ENCODE measurements at regions not wholly inside any gene's neighbourhood (a gene's known extent, or its start where the extent isn't known, plus 50 kb on each side); places are given as distances from the start of the nearest gene placed in this dataset.
A peak's percentile ranks its signal among the peaks of the same experiment; 100 is the strongest.

DNA sequence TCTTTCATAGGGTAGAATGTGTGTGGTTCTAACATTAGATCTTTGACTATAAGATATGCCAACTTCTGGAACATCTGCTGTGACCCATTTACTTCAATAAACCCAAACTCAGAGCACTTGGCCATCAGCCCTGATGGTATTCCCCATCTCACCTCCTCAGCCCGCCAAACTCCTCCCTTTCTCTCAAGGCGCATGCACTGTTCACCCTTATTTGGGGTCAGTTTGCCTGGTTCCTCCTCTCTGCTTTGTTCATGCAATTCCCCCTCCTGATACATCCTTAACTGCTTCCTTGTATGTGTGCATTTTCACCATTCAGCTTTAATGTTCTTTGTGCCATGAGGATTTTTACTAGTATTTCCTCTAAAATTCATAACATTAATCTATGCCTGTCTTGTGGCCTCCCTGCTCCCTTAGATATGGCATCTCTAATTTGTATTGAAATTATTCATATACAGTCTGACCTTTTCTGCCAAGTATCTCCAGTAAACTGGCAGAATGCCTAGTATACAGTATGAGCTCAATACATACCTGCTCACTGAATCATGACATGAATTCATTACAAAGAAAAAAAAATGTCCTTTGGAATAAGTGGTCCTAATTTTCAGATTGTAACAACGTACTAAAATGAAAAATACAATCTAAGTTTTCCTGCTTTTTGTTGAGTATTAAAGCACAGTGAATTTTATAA is 336.8 kb upstream of the IGFBP3 start:
- H2AK9ac ChIP-seq (replicated peaks; ENCODE audit: low read depth, low read length, poor library complexity), result peak overlapping the region; percentile 57
- no peaks in the 10 kb centered on the region for H3K36me3 ChIP-seq (ENCODE audit: control insufficient read depth, insufficient read depth, low read length)
- peak overlapping the region; percentile 60 for H3K27ac ChIP-seq (ENCODE audit: insufficient read depth, low read length)
- no peak for TF ChIP-seq CHD1 (IDR thresholded peaks at IDR 0.05; ENCODE audit: low read depth, low read length)
- TF ChIP-seq, protein P1, sequence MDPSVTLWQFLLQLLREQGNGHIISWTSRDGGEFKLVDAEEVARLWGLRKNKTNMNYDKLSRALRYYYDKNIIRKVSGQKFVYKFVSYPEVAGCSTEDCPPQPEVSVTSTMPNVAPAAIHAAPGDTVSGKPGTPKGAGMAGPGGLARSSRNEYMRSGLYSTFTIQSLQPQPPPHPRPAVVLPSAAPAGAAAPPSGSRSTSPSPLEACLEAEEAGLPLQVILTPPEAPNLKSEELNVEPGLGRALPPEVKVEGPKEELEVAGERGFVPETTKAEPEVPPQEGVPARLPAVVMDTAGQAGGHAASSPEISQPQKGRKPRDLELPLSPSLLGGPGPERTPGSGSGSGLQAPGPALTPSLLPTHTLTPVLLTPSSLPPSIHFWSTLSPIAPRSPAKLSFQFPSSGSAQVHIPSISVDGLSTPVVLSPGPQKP (IDR thresholded peaks at IDR 0.05; ENCODE audit: borderline replicate concordance, low read depth, low read length), result no peak
- TF ChIP-seq FOS (IDR thresholded peaks at IDR 0.05; ENCODE audit: low read depth, low read length), result 0 out of 2 replicates have a peak, but pooled peaks have one; percentile 23
- no peak for TF ChIP-seq POLR2A (IDR thresholded peaks at IDR 0.05; ENCODE audit: low read depth, low read length)
- TF ChIP-seq MXI1 (IDR thresholded peaks at IDR 0.05; ENCODE audit: borderline replicate concordance, low read depth, low read length), result no peak
- TF ChIP-seq RFX5 (IDR thresholded peaks at IDR 0.05; ENCODE audit: low read depth, low read length), result no peak
- TF ChIP-seq, protein P2, sequence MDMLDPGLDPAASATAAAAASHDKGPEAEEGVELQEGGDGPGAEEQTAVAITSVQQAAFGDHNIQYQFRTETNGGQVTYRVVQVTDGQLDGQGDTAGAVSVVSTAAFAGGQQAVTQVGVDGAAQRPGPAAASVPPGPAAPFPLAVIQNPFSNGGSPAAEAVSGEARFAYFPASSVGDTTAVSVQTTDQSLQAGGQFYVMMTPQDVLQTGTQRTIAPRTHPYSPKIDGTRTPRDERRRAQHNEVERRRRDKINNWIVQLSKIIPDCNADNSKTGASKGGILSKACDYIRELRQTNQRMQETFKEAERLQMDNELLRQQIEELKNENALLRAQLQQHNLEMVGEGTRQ (IDR thresholded peaks at IDR 0.05; ENCODE audit: low read depth, low read length), result no peak
- no peak for TF ChIP-seq RAD21 (IDR thresholded peaks at IDR 0.05; ENCODE audit: low read length)
- no peak overlapping the region for H3K4me3 ChIP-seq (ENCODE audit: insufficient read depth, low read depth, low read length)
- ChIA-PET CTCF (interaction anchor here (1.2 kb wide), 1 partner anchor 12 kb away, joined by 4 read pairs; no protein-coding TSS in a partner anchor), POLR2A (ENCODE audit: unreplicated experiment) (no interaction called here)
- peak overlapping the region; percentile 64; the same call in 1 of the 2 replicates for H3K14ac ChIP-seq (replicated peaks; ENCODE audit: low read depth, low read length)
- peaks cover 3% of the 10 kb centered on the region; the same call in 1 of the 2 replicates for H3K9me1 ChIP-seq (ENCODE audit: insufficient read depth, low read length)
- peak; percentile 93 for DNase-seq
- H4K5ac ChIP-seq (ENCODE audit: low read depth, low read length), result peak overlapping the region; percentile 66
- peak overlapping the region; percentile 50; the same call in 1 of the 2 replicates for H3K23ac ChIP-seq (ENCODE audit: low read depth, low read length)
- H2AFZ ChIP-seq (replicated peaks; ENCODE audit: low read length, poor library complexity), result peak overlapping the region; percentile 38
- no peaks in the 10 kb centered on the region for H3K79me1 ChIP-seq (ENCODE audit: low read depth in 1 of 2, low read length in 2 of 2)
- peaks cover 6% of the 10 kb centered on the region for H3K9me3 ChIP-seq (ENCODE audit: control insufficient read depth, insufficient read depth, low read length)
- H3K4me2 ChIP-seq (ENCODE audit: low read depth, low read length), result peak overlapping the region; percentile 4; the same call in 1 of the 2 replicates
- H3K4me1 ChIP-seq (ENCODE audit: control insufficient read depth, insufficient read depth, low read length), result peaks cover 10% of the 10 kb centered on the region
- intact Hi-C loops (cut with micrococcal nuclease) (loop anchor here (5.0 kb wide), 1 partner anchor 336 kb away; the partner anchor contains the start of gene IGFBP3), dilution Hi-C loops (cut with HindIII; ENCODE audit: low sequenced_read_pairs, unreplicated experiment) (no loop called here), in situ Hi-C loops (cut with MboI; ENCODE audit: low sequenced_read_pairs) (no loop called here)
- peak overlapping the region; percentile 13; the same call in 1 of the 2 replicates for H3K56ac ChIP-seq (ENCODE audit: extremely low read depth, insufficient read depth, low read length)
- H2BK5ac ChIP-seq (ENCODE audit: low read depth, low read length, poor library complexity, severe bottlenecking), result peak overlapping the region; percentile 86
- peak overlapping the region; percentile 80 for H2AK5ac ChIP-seq (ENCODE audit: low read depth, low read length)
- H4K91ac ChIP-seq (ENCODE audit: insufficient read depth, low read depth, low read length), result peak overlapping the region; percentile 74
- H4K8ac ChIP-seq (ENCODE audit: low read depth in 2 of 2, low read length in 2 of 2), result peak overlapping the region; percentile 43 to 63; a peak in 3 of 4 replicates
- no peaks in the 10 kb centered on the region for H3K27me3 ChIP-seq (ENCODE audit: control insufficient read depth, insufficient read depth, low read length)
- ATAC-seq (ENCODE audit: low read depth), result peak; percentile 87
- H2BK15ac ChIP-seq (ENCODE audit: low read depth, low read length), result peak overlapping the region; percentile 83; the same call in 2 of the 3 replicates
- peak overlapping the region; percentile 86 for H2BK20ac ChIP-seq (ENCODE audit: low read depth, low read length)
- peak overlapping the region; percentile 82 for H3K4ac ChIP-seq (ENCODE audit: low read depth, low read length)
- H2BK120ac ChIP-seq (ENCODE audit: low read depth, low read length), result peak overlapping the region; percentile 91
- H4K20me1 ChIP-seq (ENCODE audit: insufficient read depth, low read length), result no peaks in the 10 kb centered on the region
- WGBS, 2 experiments (ENCODE audit: extremely low coverage in 2 of 2, insufficient read length in 1 of 2), result 75% methylated on average over 2 of the region's 3 CpGs; no CpG with 5 or more reads in 1 of the 2 experiments
- no TSS peak for BruUV-seq (replicated peaks)
- H3K18ac ChIP-seq (ENCODE audit: low read depth, low read length), result peak overlapping the region; percentile 69
- no peak overlapping the region; the same call in 1 of the 2 replicates for H3K9ac ChIP-seq (ENCODE audit: low read depth, low read length)

All from IMR-90 (cell line).